SK-N-DZ (cell line): ENCODE measurements at regions not wholly inside any gene's neighbourhood (a gene's known extent, or its start where the extent isn't known, plus 50 kb on each side); places are given as distances from the start of the nearest gene placed in this dataset.

Experiments
- DNase-seq: peaks from one replicate; pipeline ENCODE4 v3.0.0-alpha.2; 2015; ENCODE audit warnings: low spot score

GRCh38 chr11:91817996-91818395 lies 406.6 kb upstream of the FAT3 start:
- no peak for DNase-seq

GRCh38 chr11:91813263-91813662 lies 411.4 kb upstream of the FAT3 start:
- peak; percentile 32 for DNase-seq

GRCh38 chr11:91810871-91811270 lies 413.7 kb upstream of the FAT3 start:
- DNase-seq, result no peak

- DNase-seq, result no peak
These were observed 419.3 kb upstream of the FAT3 start for GRCh38 chr11:91805293-91805692.

GRCh38 chr11:91804042-91804441 lies 420.6 kb upstream of the FAT3 start:
- DNase-seq, result no peak

GRCh38 chr11:91802475-91802874 lies 422.1 kb upstream of the FAT3 start:
- no peak for DNase-seq

DNA sequence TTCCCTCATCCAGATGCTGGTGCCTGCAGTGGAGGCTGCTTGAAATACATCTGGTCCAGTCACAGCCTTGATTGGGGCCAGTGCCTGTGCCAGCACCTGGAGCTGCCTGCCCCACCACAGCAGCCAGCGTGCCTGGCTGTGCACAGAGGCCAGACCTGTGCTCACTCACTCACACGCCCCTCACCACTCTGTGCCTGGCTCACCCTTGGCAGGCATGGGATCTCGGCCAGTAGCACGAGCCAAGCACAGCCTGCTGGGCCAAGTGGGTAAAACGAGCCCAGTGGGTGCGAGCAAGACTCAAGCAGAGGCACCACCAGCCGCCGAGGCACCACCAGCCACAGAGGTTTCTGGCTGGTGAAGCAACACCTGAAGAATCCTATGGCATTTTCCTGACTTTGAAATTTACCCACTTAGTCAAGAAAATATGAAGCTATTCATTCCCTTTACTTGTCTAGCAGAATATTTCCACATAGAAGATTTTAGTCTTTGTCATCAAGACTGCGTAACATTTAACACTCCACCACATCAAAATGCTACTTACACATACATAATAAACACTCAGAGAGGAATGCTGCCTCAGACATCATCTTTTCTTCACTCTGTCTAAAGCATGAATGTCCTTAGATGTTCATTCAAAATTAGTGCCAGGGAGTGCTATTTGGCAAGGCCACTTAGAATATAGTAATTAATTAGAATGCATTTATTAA lies 424.3 kb upstream of the FAT3 start:
- DNase-seq, result no peak

DNA sequence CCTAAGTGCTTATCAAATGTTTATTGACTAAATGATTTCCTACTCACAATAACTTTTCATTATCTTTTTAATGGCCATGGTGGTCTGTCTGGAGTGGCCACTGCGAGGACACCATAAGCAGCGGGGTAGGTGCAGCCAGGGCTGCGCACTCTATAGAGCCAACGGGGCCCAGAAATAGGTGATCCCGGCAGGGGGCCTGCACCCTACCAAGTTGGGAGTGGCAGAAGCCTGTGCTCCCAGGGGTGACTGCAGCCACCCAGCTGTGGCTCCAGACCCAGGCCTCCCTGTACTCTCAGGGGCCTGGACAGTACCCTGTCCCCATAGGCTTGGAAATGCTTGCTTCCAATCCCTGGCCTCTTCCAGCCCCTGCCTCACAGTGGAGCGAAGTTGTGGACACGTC lies 426.4 kb upstream of the FAT3 start:
- no peak for DNase-seq

- DNase-seq, result no peak
These were observed 427.6 kb upstream of the FAT3 start for GRCh38 chr11:91796999-91797398.

- DNase-seq, result no peak
These were observed 429.3 kb upstream of the FAT3 start for GRCh38 chr11:91795139-91795887.

DNA sequence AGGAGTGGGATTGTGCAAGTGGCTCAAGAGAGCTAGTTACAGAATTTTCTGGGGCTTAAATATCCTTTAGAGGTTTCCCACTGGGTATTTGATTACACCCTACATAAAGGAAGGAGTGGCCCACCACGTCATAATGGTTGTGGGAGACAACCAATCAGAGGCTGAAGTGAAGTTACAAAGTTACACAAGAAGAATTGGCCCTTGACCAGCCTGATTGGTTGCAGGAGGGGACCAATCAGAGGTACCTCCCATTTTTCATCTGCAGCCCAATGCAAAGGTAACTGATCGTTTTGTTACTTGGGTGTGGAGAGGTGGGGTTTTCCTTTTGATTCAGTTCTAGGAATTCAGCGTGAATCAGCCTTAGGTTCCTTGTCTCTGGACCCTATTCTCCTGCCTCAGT lies 430.5 kb upstream of the FAT3 start:
- no peak for DNase-seq

DNA sequence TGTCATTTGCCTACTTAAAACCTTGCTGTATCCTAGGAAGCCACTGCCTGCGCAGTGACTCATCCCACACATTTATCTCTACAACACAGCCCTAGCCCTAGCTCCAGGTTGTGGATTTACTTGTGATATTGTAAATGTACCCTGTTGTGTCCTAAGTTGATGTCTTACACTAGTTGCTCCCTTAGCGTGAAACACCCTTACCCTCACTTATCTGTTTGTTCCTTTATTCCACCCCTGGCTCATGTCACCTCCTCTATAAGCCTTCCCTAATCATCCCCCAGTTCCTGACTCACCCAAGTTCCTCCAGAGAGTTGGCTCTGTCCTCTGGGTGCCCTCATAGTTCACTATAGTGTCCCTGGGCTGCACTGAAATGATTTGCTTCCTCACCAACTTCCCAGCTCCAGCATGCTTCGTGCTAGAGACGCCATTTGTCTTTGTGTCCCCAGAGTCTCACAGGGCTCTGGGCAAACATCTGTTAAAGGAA lies 431.8 kb upstream of the FAT3 start:
- no peak for DNase-seq

DNA sequence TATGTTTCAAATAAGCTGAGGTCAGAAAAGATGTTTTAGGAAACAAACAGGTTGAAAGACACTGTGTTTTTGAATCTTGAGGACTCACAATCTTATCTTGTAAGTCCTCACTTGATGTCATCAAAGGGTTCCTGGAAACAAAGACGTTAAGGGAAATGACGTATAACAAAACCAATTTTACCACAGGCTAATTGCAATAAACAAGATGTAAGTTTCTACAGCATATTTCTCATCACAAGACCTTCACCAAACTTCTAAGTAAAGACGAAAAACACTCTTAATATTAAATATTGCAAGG lies 433.5 kb upstream of the FAT3 start:
- no peak for DNase-seq

GRCh38 chr11:91790346-91791170 lies 434.1 kb upstream of the FAT3 start:
- DNase-seq, result peak; percentile 78

DNA sequence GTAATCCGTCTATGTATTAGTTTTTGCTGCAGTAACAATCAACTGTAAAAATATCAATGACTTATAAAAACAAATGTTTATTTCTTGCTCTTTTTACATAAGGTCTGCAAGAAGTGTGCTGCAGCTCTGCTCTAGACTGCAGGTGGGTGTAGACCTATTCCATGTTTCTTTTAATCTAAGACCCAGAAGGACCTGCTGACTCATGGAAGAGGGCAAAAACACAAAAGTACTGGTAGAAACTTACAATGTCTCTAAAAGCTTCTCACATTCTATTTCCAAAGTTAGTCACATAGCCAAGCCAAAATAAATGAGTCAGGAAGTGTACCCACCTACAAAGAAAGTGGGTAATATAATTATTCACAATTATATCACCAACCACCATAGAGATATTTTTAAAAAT lies 435.9 kb upstream of the FAT3 start:
- no peak for DNase-seq

GRCh38 chr11:91786097-91786496 lies 438.5 kb upstream of the FAT3 start:
- no peak for DNase-seq

DNA sequence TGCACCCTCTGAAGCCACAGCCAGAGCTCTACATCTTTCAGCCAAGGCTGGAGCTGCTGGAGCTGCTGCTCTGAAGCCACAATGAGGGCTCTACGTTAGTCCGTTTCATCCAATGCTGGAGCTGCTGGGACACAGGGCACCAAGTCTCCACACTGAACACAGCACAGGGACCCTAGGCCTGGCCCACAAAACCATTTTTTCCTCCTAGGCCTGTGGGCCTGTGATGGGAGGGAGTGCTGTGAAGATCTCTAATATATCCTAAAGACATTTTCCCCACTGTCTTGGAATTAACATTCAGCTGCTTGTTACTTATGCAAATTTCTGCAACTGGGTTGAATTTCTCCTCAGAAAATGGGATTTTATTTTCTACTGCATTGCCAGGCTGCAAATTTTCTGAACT lies 441.4 kb upstream of the FAT3 start:
- DNase-seq, result no peak

GRCh38 chr11:91778758-91779157 lies 445.9 kb upstream of the FAT3 start:
- no peak for DNase-seq

- DNase-seq, result no peak
These were observed 448.0 kb upstream of the FAT3 start for GRCh38 chr11:91776655-91777054.

DNA sequence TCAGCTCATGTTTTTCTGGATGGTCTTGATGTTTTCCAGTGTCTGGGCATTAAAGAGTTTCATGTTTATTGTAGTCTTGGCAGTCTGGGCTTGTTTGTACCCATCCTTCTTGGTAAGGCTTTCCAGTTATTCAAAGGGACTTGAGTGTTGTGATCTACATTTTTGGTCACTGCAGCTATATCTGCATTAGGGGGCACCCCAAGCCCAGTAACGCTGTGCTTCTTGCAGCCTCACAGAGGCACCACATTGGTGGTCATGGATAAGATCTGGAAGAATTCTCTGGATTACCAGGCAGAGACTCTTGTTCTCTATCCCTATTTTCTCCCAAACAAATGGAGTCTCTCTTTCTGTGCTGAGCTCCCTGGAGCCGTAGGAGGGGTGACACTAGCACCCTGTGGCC lies 451.5 kb upstream of the FAT3 start:
- DNase-seq, result peak; percentile 60

- no peak for DNase-seq
These were observed 452.7 kb upstream of the FAT3 start for GRCh38 chr11:91771961-91772360.

DNA sequence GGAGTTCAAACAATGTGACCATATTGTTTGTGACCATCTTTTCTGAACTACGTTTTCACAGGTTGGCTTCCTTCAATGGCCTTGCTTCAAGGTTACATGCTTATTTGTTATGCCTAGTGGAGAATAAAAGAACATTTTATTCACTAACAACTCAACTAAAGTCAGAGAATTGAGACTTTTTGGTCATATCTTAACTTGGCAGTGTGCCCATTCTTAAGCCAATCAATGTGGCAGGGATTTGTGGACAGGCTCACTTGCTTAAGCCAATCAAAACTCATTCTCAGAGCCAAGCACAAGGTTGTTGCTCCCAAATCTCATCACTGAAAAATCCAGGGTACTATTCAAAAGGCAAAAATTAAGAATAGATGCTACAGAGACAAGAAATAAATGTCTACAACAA lies 455.8 kb upstream of the FAT3 start:
- DNase-seq, result no peak

- no peak for DNase-seq
These were observed 461.3 kb upstream of the FAT3 start for GRCh38 chr11:91763331-91763730.
